LoVo (cell line): ENCODE measurements at regions not wholly inside any gene's neighbourhood (a gene's known extent, or its start where the extent isn't known, plus 50 kb on each side); places are given as distances from the start of the nearest gene placed in this dataset.

Experiments
- DNase-seq: peaks from one replicate; pipeline ENCODE4 v3.0.0-alpha.2; 2016; ENCODE audit warnings: low spot score

- DNase-seq, result no peak
Measured at GRCh38 chr4:152235718-152236117, 300.2 kb downstream of the FBXW7 start.

DNA sequence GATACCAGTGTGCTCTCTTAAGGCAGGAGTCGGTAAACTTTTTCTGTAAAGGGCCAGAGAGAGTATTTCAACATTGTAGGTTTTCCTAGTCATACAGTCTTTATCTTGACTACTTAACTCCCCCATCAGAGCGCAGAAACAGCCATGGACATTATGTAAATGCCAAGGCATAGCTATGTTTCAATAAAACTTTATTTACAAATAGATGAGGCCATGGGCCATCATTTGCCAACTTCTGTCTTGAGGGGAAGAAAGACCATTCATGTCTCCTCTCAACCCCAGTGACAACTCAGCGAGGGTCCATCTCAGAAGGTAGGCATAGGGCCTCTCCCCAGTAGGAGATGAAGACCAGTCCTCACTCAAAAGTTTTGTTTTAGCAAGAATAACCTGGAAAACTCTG is 301.3 kb downstream of the FBXW7 start:
- no peak for DNase-seq

GRCh38 chr4:152232271-152232670 is 303.6 kb downstream of the FBXW7 start:
- no peak for DNase-seq

- DNase-seq, result no peak
Measured at GRCh38 chr4:152229782-152230289, 306.1 kb downstream of the FBXW7 start.

DNA sequence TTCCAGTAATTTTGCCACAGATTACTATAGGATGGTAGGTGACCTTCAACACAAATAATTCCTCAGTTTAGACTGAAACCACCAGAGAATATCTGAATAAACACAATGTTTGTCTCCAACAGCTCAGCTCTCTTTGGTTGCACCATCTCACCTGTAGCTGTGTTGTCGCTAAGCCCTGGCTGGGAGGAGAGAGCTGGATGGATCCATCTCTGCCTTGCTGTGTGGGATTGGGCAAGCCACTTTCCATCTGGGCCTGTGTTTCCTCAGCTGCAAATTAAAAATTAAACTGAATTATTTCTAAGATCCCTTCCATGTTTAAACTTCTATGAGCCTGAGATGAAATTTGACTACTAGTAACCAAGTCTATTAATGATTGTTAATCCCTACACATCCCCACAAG is 310.2 kb downstream of the FBXW7 start:
- no peak for DNase-seq

DNA sequence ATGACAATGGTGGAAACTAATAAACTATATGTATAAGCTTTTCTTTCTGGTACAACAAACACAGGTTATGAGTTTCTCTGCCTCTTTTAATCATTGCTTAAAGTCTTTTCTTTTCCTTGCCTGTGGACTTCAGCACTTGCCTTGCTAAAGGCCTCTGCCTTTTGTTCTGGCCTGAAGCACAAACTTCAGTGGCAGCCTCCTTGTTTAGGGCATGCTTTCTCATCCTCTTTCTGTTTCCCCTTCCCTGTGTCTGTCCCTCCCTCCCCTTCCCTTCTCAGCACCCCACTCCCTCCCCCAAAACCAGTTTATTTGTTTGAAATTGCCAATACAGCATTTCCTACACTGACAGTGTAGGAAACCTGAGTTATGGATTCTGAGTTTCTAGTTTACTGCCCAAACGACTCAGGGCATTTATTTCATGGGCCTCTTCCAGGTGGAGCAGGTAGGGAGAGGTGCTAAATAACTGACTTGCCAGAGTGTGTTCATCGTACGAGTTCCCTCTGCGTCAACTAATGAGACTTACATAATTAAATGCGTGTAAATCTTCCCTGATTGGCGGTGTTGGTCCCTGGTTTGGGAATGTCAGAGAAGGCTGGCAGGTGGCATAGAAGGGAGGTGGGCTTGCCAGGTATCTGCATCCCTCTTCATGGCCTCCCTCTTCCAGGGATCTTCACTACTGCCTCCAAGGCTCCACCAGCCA is 311.0 kb downstream of the FBXW7 start:
- DNase-seq, result no peak

GRCh38 chr4:152224223-152224622 is 311.7 kb downstream of the FBXW7 start:
- no peak for DNase-seq

GRCh38 chr4:152223600-152223999 is 312.3 kb downstream of the FBXW7 start:
- no peak for DNase-seq

GRCh38 chr4:152221816-152222516 is 313.9 kb downstream of the FBXW7 start:
- no peak for DNase-seq

DNA sequence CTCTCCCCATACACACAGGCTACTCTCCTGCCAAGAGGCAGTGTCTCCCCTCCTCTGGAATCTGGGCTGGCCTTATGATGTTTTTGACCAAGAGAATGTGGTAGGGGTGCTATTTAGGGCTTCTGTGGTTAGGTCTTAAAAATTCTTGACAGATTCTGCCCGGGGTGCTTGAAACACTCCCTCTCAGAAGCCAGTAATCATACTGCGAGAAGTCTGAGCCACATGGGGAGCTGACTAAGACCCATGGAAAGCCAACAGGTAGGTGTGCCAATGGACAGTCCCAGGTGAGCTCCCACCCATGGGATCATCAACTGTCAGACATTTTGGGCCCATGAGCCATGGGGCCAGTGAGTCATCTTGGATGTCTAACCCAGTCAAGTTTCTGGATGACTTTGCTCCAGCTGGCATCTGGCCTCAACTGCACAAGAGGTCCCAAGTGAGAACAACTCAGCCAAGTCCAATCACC is 315.7 kb downstream of the FBXW7 start:
- peak; percentile 65 for DNase-seq

DNA sequence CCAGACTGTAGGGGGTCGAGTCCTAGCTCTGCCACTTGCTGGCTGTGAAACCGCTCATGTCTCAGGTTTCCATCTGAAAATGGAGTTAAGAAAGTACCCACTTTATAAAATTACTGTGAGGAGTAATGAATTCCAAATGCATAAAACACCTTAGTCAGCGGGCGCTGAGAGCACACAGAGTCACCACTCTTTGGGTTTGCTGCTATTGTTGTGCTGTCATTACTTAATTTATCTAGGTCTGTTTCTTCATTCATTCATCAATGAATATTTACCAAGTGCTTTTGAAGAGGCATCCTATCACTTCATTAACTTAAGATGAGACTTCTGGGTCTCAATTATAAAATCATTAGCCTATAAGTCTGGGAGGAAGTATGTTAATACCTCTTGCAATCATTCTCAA is 317.3 kb downstream of the FBXW7 start:
- DNase-seq, result no peak

DNA sequence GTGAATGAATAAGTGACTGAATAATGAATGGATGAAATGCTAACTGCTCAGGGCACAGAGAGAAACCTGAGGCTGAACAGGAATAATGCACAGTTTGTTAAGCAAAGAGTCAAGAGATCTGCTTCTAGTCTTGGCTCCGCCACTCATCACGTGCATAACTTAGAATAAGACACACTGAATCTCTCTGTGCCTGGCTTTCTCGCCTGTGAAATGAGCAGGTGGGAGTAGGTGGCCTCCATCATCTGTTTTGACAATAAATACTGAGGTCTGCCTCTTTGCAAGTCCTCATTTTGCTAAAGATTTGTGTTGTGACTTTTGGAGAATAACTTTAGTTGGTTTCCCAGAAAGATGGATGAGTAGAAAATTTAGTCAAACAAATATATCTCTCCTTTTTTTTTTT is 318.0 kb downstream of the FBXW7 start:
- no peak for DNase-seq

DNA sequence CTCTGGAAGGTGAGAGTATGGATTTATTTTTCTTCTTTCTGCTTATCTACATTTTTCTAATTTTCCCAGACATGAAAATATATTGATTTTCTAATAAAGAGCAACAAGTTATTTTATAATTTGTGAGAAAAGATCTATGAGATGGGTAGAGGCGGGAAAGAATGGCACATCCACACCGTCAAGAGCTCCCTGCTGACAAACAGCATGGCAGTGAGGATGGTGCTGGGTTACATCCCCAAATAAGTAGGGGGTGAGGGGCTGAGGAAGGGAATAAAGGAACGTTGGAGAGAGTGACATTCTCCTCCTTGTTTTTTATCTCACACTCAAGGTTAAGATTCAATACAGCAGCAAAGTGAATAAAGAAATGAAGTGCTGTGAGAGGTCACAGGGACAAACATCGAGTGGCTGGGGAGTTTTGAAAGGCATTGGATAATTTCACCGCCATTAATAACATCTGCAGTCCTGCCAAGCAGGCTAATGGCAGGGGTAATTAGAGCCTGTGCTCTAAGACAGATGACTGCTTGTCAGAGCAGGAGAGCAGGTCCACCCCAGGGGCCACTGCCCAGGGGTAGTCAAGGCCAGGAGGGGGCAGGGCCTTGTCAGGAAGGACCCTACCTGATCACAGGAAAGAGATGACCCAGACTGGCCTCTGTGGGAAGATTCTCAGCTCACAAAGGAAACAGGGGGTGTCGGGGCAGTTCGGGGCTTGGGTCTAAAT is 323.8 kb downstream of the FBXW7 start:
- no peak for DNase-seq

GRCh38 chr4:152209772-152210493 is 326.0 kb downstream of the FBXW7 start:
- no peak for DNase-seq

DNA sequence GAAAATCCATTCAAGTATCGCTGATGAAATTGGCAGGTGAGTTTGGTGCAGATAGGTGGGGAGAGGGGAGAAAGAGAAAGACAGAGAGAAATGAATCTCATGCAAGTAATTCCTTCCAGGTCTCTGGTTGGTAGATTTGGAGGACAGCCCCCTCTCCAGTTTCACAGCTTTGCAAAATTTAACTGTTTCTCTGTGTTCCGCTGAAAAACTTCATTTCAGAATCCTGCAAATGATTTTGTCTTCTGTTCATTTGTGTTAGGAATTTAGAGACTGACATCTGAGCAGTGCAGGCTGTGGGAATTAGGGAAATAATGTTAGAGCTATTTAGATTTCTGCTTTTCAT is 328.5 kb downstream of the FBXW7 start:
- DNase-seq, result no peak

DNA sequence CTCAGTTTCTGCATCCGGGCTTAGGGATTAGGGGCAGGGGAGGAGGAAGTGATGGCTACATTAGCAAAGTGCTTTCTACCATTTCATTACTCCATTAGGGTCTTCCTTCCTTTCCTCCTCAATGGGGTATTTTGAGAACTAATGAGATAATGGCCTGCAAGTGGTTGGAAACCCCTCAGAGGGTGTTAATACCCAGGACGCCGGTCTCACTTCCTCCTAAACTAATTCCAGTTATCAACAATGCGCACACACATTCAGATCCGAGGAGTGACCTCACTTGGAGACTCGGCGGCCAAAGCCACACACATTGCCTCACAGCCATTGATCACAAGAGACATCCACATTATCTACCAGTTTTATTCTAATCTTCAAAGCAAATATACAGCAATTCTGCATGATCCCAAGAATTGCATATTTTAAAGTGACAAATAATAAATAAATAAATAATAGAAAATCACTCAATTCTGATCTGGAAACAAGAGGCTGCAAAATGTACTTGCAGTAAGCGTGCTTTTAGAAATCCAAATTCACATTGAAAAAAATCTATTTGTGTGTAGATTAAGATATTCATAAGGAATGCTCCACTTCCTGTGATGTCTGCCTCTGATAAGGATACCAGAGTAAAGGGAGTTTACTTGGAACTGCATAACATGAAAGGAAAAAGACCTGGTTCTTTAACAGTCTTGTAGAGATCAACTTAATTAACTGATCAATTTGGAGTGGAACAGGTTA is 329.1 kb downstream of the FBXW7 start:
- no peak for DNase-seq

GRCh38 chr4:152206185-152206584 is 329.7 kb downstream of the FBXW7 start:
- DNase-seq, result no peak

GRCh38 chr4:152202415-152202814 is 333.5 kb downstream of the FBXW7 start:
- DNase-seq, result no peak

DNA sequence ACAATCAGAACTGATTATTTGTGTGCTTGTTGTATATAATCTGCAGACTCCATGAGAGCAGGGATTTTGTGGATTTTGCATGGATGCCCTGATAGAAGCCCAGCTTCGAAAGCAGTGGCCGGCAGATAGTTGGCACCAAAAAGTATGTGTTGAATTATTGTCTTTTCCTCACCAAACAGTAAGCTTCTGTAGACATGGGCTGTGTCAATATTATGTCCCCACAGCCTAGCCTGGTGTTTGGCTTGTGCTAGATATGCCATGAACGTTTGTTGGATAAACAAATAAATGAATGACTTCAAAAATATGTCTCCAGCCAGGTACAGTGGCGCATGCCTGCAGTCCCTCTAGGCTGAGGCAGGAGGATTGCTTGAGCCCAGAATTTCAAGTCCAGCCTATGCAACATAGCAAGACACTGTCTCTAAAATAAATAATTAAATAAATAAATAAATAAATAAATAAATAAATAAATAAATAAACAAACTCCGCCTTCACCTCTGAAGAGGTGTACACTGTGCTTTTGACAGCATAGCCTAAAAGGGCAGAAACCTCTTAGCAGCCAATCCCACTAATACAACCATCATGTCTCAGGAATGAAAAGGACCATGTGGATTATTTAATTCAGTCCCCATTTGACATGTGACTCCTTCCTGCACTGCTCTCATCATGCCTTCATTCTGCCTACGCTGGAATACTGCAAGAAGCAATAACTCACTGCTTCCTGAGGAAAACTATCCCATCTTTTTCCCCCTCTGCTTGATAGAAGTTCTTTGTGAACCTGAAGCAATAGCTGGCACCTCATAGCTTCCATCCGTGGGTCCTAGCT is 335.2 kb downstream of the FBXW7 start:
- no peak for DNase-seq

GRCh38 chr4:152197211-152197610 is 338.7 kb downstream of the FBXW7 start:
- no peak for DNase-seq

DNA sequence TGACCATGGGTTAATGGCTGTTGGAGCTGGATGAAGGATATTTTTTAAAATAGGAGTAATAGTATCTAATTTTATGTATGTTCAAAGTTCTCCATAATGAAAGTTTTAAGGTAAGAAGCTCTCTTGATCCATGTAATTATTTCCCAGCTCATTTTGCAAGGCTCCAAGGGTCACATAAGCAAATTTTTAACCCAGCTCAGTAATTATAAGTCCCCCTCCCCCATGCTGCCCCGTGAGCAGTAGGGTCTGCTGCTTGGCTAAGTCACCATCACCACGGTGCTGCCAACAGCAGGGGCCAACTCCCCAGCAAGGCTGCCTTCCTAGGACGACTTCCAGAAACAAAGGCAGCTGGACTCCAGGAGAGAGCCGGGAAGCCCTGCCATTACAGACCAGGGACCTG is 340.0 kb downstream of the FBXW7 start:
- no peak for DNase-seq
